ES-I3 (cell line): ENCODE measurements at regions not wholly inside any gene's neighbourhood (a gene's known extent, or its start where the extent isn't known, plus 50 kb on each side); places are given as distances from the start of the nearest gene placed in this dataset.
"Not testable (repeated sequence)": the region's sequence is repeated elsewhere in the genome, so short reads cannot be mapped to it uniquely, and the experiment has no call there.

Experiments
- H3K36me3 ChIP-seq: 2 replicates; pipeline ENCODE4 v1.6.1; 2013; ENCODE audit warnings: mild to moderate bottlenecking, low read length, control low read depth, moderate library complexity; ENCODE audit not compliant: insufficient read depth
- H3K4me1 ChIP-seq: 2 replicates; pipeline ENCODE4 v1.6.1; 2013; ENCODE audit warnings: mild to moderate bottlenecking, control low read depth, low read length; ENCODE audit not compliant: insufficient read depth
- H3K9ac ChIP-seq: 2 replicates; pipeline ENCODE4 v1.6.1; 2013; ENCODE audit warnings: low read depth, mild to moderate bottlenecking, low read length, moderate library complexity
- H3K9me3 ChIP-seq: 2 replicates; pipeline ENCODE4 v1.6.1; 2013; ENCODE audit warnings: mild to moderate bottlenecking, low read length, moderate library complexity; ENCODE audit not compliant: control insufficient read depth, insufficient read depth

- Histone ChIP-seq H3K36me3 (no peaks in the 10 kb centered on the region), H3K4me1 (peaks cover 7% of the 10 kb centered on the region; the same call in 1 of the 2 replicates), H3K9ac (no peak overlapping the region), H3K9me3 (no peaks in the 10 kb centered on the region)
These were observed 50.0 kb upstream of the ABLIM1 start for GRCh38 chr10:114708084-114708483.

GRCh38 chr10:114708717-114709335 lies 50.8 kb upstream of the ABLIM1 start:
- Histone ChIP-seq H3K9me3 (no peaks in the 10 kb centered on the region), H3K4me1 (peaks cover 7% of the 10 kb centered on the region; the same call in 1 of the 2 replicates), H3K9ac (no peak overlapping the region), H3K36me3 (no peaks in the 10 kb centered on the region)

GRCh38 chr10:114709984-114710383 lies 51.9 kb upstream of the ABLIM1 start:
- no peak overlapping the region for H3K9ac ChIP-seq
- H3K36me3 ChIP-seq: no peaks in the 10 kb centered on the region
- peaks cover 12% of the 10 kb centered on the region for H3K4me1 ChIP-seq

GRCh38 chr10:114711176-114711868 lies 53.2 kb upstream of the ABLIM1 start:
- no peaks in the 10 kb centered on the region for H3K9me3 ChIP-seq
- H3K9ac ChIP-seq: no peak overlapping the region
- H3K4me1 ChIP-seq: peaks cover 17% of the 10 kb centered on the region
- H3K36me3 ChIP-seq: no peaks in the 10 kb centered on the region

More at GRCh38 chr10:114709984-114710383, 51.9 kb upstream of the ABLIM1 start:
- H3K9me3 ChIP-seq: no peaks in the 10 kb centered on the region

GRCh38 chr10:114711869-114712250 lies 53.8 kb upstream of the ABLIM1 start:
- Histone ChIP-seq H3K36me3 (no peaks in the 10 kb centered on the region), H3K9ac (no peak overlapping the region), H3K9me3 (no peaks in the 10 kb centered on the region), H3K4me1 (peaks cover 17% of the 10 kb centered on the region)

- Histone ChIP-seq H3K4me1 (peaks cover 16% of the 10 kb centered on the region), H3K9ac (no peak overlapping the region), H3K36me3 (no peaks in the 10 kb centered on the region), H3K9me3 (no peaks in the 10 kb centered on the region)
These were observed 55.5 kb upstream of the ABLIM1 start for GRCh38 chr10:114713525-114714090.

GRCh38 chr10:114714281-114714741 lies 56.2 kb upstream of the ABLIM1 start:
- H3K9me3 ChIP-seq: no peaks in the 10 kb centered on the region
- H3K4me1 ChIP-seq: peaks cover 9% of the 10 kb centered on the region
- H3K36me3 ChIP-seq: no peaks in the 10 kb centered on the region
- H3K9ac ChIP-seq: no peak overlapping the region

- no peak overlapping the region for H3K9ac ChIP-seq
- no peaks in the 10 kb centered on the region for H3K9me3 ChIP-seq
- H3K4me1 ChIP-seq: peaks cover 9% of the 10 kb centered on the region
- no peaks in the 10 kb centered on the region for H3K36me3 ChIP-seq
These were observed 57.1 kb upstream of the ABLIM1 start for GRCh38 chr10:114715171-114715670.

GRCh38 chr10:114716811-114717404 lies 58.8 kb upstream of the ABLIM1 start:
- peaks cover 9% of the 10 kb centered on the region for H3K4me1 ChIP-seq
- no peaks in the 10 kb centered on the region for H3K36me3 ChIP-seq
- H3K9me3 ChIP-seq: no peaks in the 10 kb centered on the region
- H3K9ac ChIP-seq: no peak overlapping the region

GRCh38 chr10:114717881-114718280 lies 59.8 kb upstream of the ABLIM1 start:
- H3K9me3 ChIP-seq, H3K9ac ChIP-seq, H3K36me3 ChIP-seq, H3K4me1 ChIP-seq: not testable (repeated sequence)

- Histone ChIP-seq H3K9ac (no peak overlapping the region), H3K9me3 (no peaks in the 10 kb centered on the region), H3K4me1 (peaks cover 9% of the 10 kb centered on the region), H3K36me3 (no peaks in the 10 kb centered on the region)
These were observed 60.3 kb upstream of the ABLIM1 start for GRCh38 chr10:114718374-114718773.

- H3K9me3 ChIP-seq: no peaks in the 10 kb centered on the region
- no peak overlapping the region for H3K9ac ChIP-seq
- peaks cover 6% of the 10 kb centered on the region for H3K4me1 ChIP-seq
- H3K36me3 ChIP-seq: no peaks in the 10 kb centered on the region
These were observed 61.2 kb upstream of the ABLIM1 start for GRCh38 chr10:114719311-114719710.

GRCh38 chr10:114720023-114720422 lies 61.9 kb upstream of the ABLIM1 start:
- not testable (repeated sequence) for H3K4me1 ChIP-seq, H3K36me3 ChIP-seq, H3K9ac ChIP-seq, H3K9me3 ChIP-seq

GRCh38 chr10:114720685-114721278 lies 62.7 kb upstream of the ABLIM1 start:
- no peak overlapping the region for H3K9ac ChIP-seq
- no peaks in the 10 kb centered on the region; the same call in 1 of the 2 replicates for H3K4me1 ChIP-seq
- H3K9me3 ChIP-seq: no peaks in the 10 kb centered on the region
- H3K36me3 ChIP-seq: no peaks in the 10 kb centered on the region
